Keratinocyte (primary cell): ENCODE measurements at regions not wholly inside any gene's neighbourhood (a gene's known extent, or its start where the extent isn't known, plus 50 kb on each side); places are given as distances from the start of the nearest gene placed in this dataset.

Experiments used
- DNase-seq: peaks from one replicate; pipeline ENCODE4 v3.0.0-alpha.2; 2011; ENCODE audit warnings: low read depth, missing footprints, low spot score
- FAIRE-seq: peaks from 2 replicates; lab custom pipeline; 2011; peaks lifted over from hg19 to GRCh38; lab: Jason Lieb, UNC
- H2AFZ ChIP-seq: 2 replicates; pipeline ENCODE4 v1.6.0; 2012; ENCODE audit warnings: low read length, control low read depth, inconsistent platforms; ENCODE audit not compliant: control insufficient read depth
- H3K27ac ChIP-seq: 2 replicates; pipeline ENCODE4 v1.5.1; 2011; ENCODE audit warnings: low read length; ENCODE audit not compliant: control insufficient read depth, insufficient read depth
- H3K27me3 ChIP-seq: 3 replicates; pipeline ENCODE4 v1.6.0; 2011; ENCODE audit warnings: low read length; ENCODE audit not compliant: control insufficient read depth, insufficient read depth; ENCODE audit errors: extremely low read depth
- H3K36me3 ChIP-seq, 2 experiments: 2 replicates in 1 of 2; 3 replicates in 1 of 2; pipeline ENCODE4 v1.5.1; 2011; ENCODE audit warnings: low read length in 2 of 2, mild to moderate bottlenecking in 1 of 2; ENCODE audit not compliant: control insufficient read depth in 2 of 2, insufficient read depth in 2 of 2; ENCODE audit errors: extremely low read depth in 1 of 2
- H3K4me1 ChIP-seq: 3 replicates; pipeline ENCODE4 v1.5.1; 2011; ENCODE audit warnings: low read length; ENCODE audit not compliant: control insufficient read depth, insufficient read depth; ENCODE audit errors: extremely low read depth
- H3K4me2 ChIP-seq: 3 replicates; pipeline ENCODE4 v1.6.0; 2011; ENCODE audit warnings: low read depth, low read length; ENCODE audit not compliant: control insufficient read depth, insufficient read depth; ENCODE audit errors: extremely low read depth
- H3K4me3 ChIP-seq, 3 experiments: fragments of 200-600 bp in 1 of 3; sonication (generic) in 1 of 3; 2 replicates in 2 of 3; 3 replicates in 1 of 3; pipeline ENCODE4 v1.5.1; 2011 to 2016; ENCODE audit warnings: low read length in 3 of 3, mild to moderate bottlenecking in 3 of 3, control low read depth in 2 of 3, inconsistent platforms in 1 of 3, low read depth in 1 of 3, mixed read lengths in 1 of 3, mixed run types in 1 of 3, moderate library complexity in 1 of 3; ENCODE audit not compliant: control insufficient read depth in 2 of 3, insufficient read depth in 2 of 3; ENCODE audit errors: extremely low read depth in 1 of 3
- H3K79me2 ChIP-seq: 2 replicates; pipeline ENCODE4 v1.6.0; 2012; ENCODE audit warnings: low read length; ENCODE audit not compliant: control insufficient read depth, insufficient read depth
- H3K9ac ChIP-seq: 3 replicates; pipeline ENCODE4 v1.6.0; 2011; ENCODE audit warnings: low read length; ENCODE audit not compliant: control insufficient read depth, insufficient read depth; ENCODE audit errors: extremely low read depth
- H3K9me1 ChIP-seq: 3 replicates; pipeline ENCODE4 v1.6.0; 2011; ENCODE audit warnings: low read length; ENCODE audit not compliant: control insufficient read depth, insufficient read depth; ENCODE audit errors: extremely low read depth
- H3K9me3 ChIP-seq: 2 replicates; pipeline ENCODE4 v1.5.1; 2012; ENCODE audit warnings: low read depth, low read length; ENCODE audit not compliant: control insufficient read depth
- H4K20me1 ChIP-seq: 3 replicates; pipeline ENCODE4 v1.6.0; 2011; ENCODE audit warnings: low read length; ENCODE audit not compliant: control insufficient read depth, insufficient read depth; ENCODE audit errors: extremely low read depth
- CTCF ChIP-seq, 3 experiments: IDR thresholded peaks in 1 of 3; conservative IDR thresholded peaks in 1 of 3; optimal IDR thresholded peaks in 1 of 3; 2 replicates in 2 of 3; 3 replicates in 1 of 3; pipeline versions ENCODE3 to v1.5.1; 2011; ENCODE audit warnings: low read length in 3 of 3, mild to moderate bottlenecking in 3 of 3, moderate library complexity in 2 of 3, control low read depth in 1 of 3, inconsistent platforms in 1 of 3; ENCODE audit not compliant: insufficient read depth in 2 of 3; ENCODE audit errors: extremely low read depth in 1 of 3
- EZH2 ChIP-seq: IDR thresholded peaks from one replicate; pipeline ENCODE4 v1.6.1; 2012; ENCODE audit warnings: inconsistent platforms, mild to moderate bottlenecking, low read length, moderate library complexity
- dilution Hi-C: fragments of 300-500 bp; cut with MboI; formaldehyde crosslinking; loops from one replicate; pipeline ENCODE4 v1.7.0; 2020; ENCODE audit warnings: low sequenced_read_pairs; ENCODE audit not compliant: extremely low pct_ligation_motif_present

- Histone ChIP-seq H4K20me1 (no peaks in the 10 kb centered on the region), H3K4me3 (no peak overlapping the region), H2AFZ (no peak overlapping the region), H3K27ac (no peak overlapping the region), H3K27me3 (peaks cover 3% of the 10 kb centered on the region), H3K79me2 (no peaks in the 10 kb centered on the region), H3K4me1 (no peaks in the 10 kb centered on the region), H3K9me3 (no peaks in the 10 kb centered on the region), H3K4me2 (no peak overlapping the region), H3K9me1 (no peaks in the 10 kb centered on the region), H3K36me3 (no peaks in the 10 kb centered on the region), H3K9ac (no peak overlapping the region)
- dilution Hi-C loops, result no loop called here
- FAIRE-seq (no peak), DNase-seq (no peak)
- no peak for TF ChIP-seq EZH2
- TF ChIP-seq CTCF (optimal IDR thresholded peaks at IDR 0.05 in 1 of 3, IDR thresholded peaks at IDR 0.05 in 1 of 3, conservative IDR thresholded peaks at IDR 0.05 in 1 of 3; ENCODE audit: extremely low read depth in 1 of 3, insufficient read depth in 2 of 3, low read length in 3 of 3), result no peak
These were observed 95.4 kb downstream of the PJA1 start for GRCh38 chrX:69069876-69070275.

GRCh38 chrX:69069086-69069445 is 96.2 kb downstream of the PJA1 start:
- H3K36me3 ChIP-seq, result no peaks in the 10 kb centered on the region
- TF ChIP-seq EZH2 (no peak), CTCF (optimal IDR thresholded peaks at IDR 0.05 in 1 of 3, IDR thresholded peaks at IDR 0.05 in 1 of 3, conservative IDR thresholded peaks at IDR 0.05 in 1 of 3; ENCODE audit: extremely low read depth in 1 of 3, insufficient read depth in 2 of 3, low read length in 3 of 3) (no peak)
- no peak overlapping the region for H3K9ac ChIP-seq
- no peak overlapping the region for H3K4me3 ChIP-seq
- no peak overlapping the region for H2AFZ ChIP-seq
- FAIRE-seq, result no peak
- dilution Hi-C loops, result no loop called here
- peaks cover 3% of the 10 kb centered on the region for H3K27me3 ChIP-seq
- DNase-seq, result no peak
- no peaks in the 10 kb centered on the region for H4K20me1 ChIP-seq
- no peaks in the 10 kb centered on the region for H3K9me1 ChIP-seq
- H3K79me2 ChIP-seq, result no peaks in the 10 kb centered on the region
- no peaks in the 10 kb centered on the region for H3K4me1 ChIP-seq
- no peaks in the 10 kb centered on the region for H3K9me3 ChIP-seq
- no peak overlapping the region for H3K27ac ChIP-seq
- H3K4me2 ChIP-seq, result no peak overlapping the region
